Right renal pelvis (tissue), 4 donors: ENCODE measurements at regions not wholly inside any gene's neighbourhood (a gene's known extent, or its start where the extent isn't known, plus 50 kb on each side); places are given as distances from the start of the nearest gene placed in this dataset.

Source experiments
- DNase-seq, 4 donors: peaks; one replicate each; pipeline ENCODE4 v3.0.0-alpha.2; 2013; ENCODE audit warnings: low read depth in 4 of 4, low spot score in 3 of 4, missing footprints in 1 of 4

GRCh38 chr10:20726381-20726780 lies 170.7 kb downstream of the NEBL start:
- no peak for DNase-seq

GRCh38 chr10:20714979-20715378 lies 182.1 kb downstream of the NEBL start:
- DNase-seq, result no peak

- no peak for DNase-seq
Observed at GRCh38 chr10:20714518-20714917, 182.6 kb downstream of the NEBL start.

GRCh38 chr10:20713420-20713819 lies 183.7 kb downstream of the NEBL start:
- no peak for DNase-seq

GRCh38 chr10:20712774-20713173 lies 184.3 kb downstream of the NEBL start:
- no peak for DNase-seq

- no peak for DNase-seq
Observed at GRCh38 chr10:20709708-20710107, 187.4 kb downstream of the NEBL start.

GRCh38 chr10:20708305-20708704 lies 188.8 kb downstream of the NEBL start:
- DNase-seq, result no peak

GRCh38 chr10:20707251-20707650 lies 189.9 kb downstream of the NEBL start:
- DNase-seq, result no peak

GRCh38 chr10:20698837-20699236 lies 198.3 kb downstream of the NEBL start:
- DNase-seq, result no peak

- DNase-seq, result no peak
Observed at GRCh38 chr10:20694296-20694695, 202.8 kb downstream of the NEBL start.

GRCh38 chr10:20688797-20689544 lies 208.1 kb downstream of the NEBL start:
- no peak for DNase-seq

- no peak for DNase-seq
Observed at GRCh38 chr10:20686015-20686635, 211.0 kb downstream of the NEBL start.

- DNase-seq, result no peak
Observed at GRCh38 chr10:20685462-20685861, 211.6 kb downstream of the NEBL start.

- no peak for DNase-seq
Observed at GRCh38 chr10:20683345-20683744, 213.8 kb downstream of the NEBL start.

- no peak for DNase-seq
Observed at GRCh38 chr10:20682782-20683181, 214.3 kb downstream of the NEBL start.

- no peak for DNase-seq
Observed at GRCh38 chr10:20677340-20677739, 219.8 kb downstream of the NEBL start.

- DNase-seq, result no peak
Observed at GRCh38 chr10:20674926-20675325, 222.2 kb downstream of the NEBL start.

GRCh38 chr10:20673175-20673574 lies 223.9 kb downstream of the NEBL start:
- DNase-seq, result no peak

GRCh38 chr10:20672741-20673140 lies 224.4 kb downstream of the NEBL start:
- DNase-seq, result no peak

GRCh38 chr10:20670579-20670978 lies 226.5 kb downstream of the NEBL start:
- DNase-seq, result no peak

GRCh38 chr10:20668985-20669384 lies 228.1 kb downstream of the NEBL start:
- DNase-seq, result no peak

GRCh38 chr10:20662742-20663141 lies 234.4 kb downstream of the NEBL start:
- DNase-seq, result no peak
